Gastroesophageal sphincter (tissue), 4 donors: ENCODE measurements at regions not wholly inside any gene's neighbourhood (a gene's known extent, or its start where the extent isn't known, plus 50 kb on each side); places are given as distances from the start of the nearest gene placed in this dataset.

Source experiments
- ATAC-seq: fragments of 150-250 bp; one replicate; pipeline ENCODE4 v1.9.1; 2016; ENCODE audit warnings: mild to moderate bottlenecking, moderate library complexity
- H3K27ac ChIP-seq, 4 donors: fragments of 200-600 bp; sonication (generic) in 3 of 4; 1 replicate in 3 of 4; 2 replicates in 1 of 4; pipeline ENCODE4 v1.5.1; 2016 to 2019
- H3K27me3 ChIP-seq: fragments of 200-600 bp; sonication (generic); one replicate; pipeline ENCODE4 v1.5.1; 2019
- H3K36me3 ChIP-seq, 2 donors: fragments of 200-600 bp; sonication (generic); one replicate each; pipeline ENCODE4 v1.5.1; 2019; ENCODE audit warnings: control low read depth in 1 of 2
- H3K4me1 ChIP-seq, 3 donors: fragments of 200-600 bp; sonication (generic); 1 replicate in 2 of 3; 2 replicates in 1 of 3; pipeline ENCODE4 v1.5.1; 2016 to 2019; ENCODE audit warnings: control low read depth in 2 of 3
- H3K4me3 ChIP-seq, 2 donors: fragments of 200-600 bp; sonication (generic); one replicate each; pipeline ENCODE4 v1.5.1; 2019; ENCODE audit warnings: mild to moderate bottlenecking in 1 of 2, moderate library complexity in 1 of 2
- H3K9me3 ChIP-seq, 3 donors: fragments of 200-600 bp; sonication (generic); one replicate each; pipeline ENCODE4 v1.5.1; 2017 to 2019; ENCODE audit warnings: control low read depth in 2 of 3
- EP300 ChIP-seq: sonication (generic); formaldehyde crosslinking; IDR thresholded peaks from one replicate; pipeline ENCODE4 v1.6.1; 2017; ENCODE audit warnings: antibody characterized with exemption, mild to moderate bottlenecking
- POLR2A ChIP-seq, 2 donors: fragments of 450-650 bp; IDR thresholded peaks; one replicate each; pipeline ENCODE4 v1.6.1; 2017; ENCODE audit warnings: antibody characterized with exemption in 2 of 2, mild to moderate bottlenecking in 2 of 2, moderate library complexity in 1 of 2
- POLR2AphosphoS5 ChIP-seq: sonication (generic); formaldehyde crosslinking; IDR thresholded peaks from one replicate; pipeline ENCODE4 v1.6.1; 2017; ENCODE audit warnings: antibody characterized with exemption
- WGBS, 2 donors: methylation state at CpG; one replicate each; pipeline ENCODE4 v1.1.5; 2018; ENCODE audit warnings: low coverage in 1 of 2; 5-methylcytosine and 5-hydroxymethylcytosine counted together
- TF ChIP-seq, protein P1 (sequence below), 4 experiments: fragments of 200-600 bp in 2 of 4; fragments of 450-650 bp in 2 of 4; sonication (generic) in 1 of 4; IDR thresholded peaks; one replicate each; pipeline ENCODE4 v1.5.1; 2017 to 2019; ENCODE audit warnings: antibody characterized with exemption in 4 of 4, mild to moderate bottlenecking in 2 of 4, moderate library complexity in 2 of 4

DNA sequence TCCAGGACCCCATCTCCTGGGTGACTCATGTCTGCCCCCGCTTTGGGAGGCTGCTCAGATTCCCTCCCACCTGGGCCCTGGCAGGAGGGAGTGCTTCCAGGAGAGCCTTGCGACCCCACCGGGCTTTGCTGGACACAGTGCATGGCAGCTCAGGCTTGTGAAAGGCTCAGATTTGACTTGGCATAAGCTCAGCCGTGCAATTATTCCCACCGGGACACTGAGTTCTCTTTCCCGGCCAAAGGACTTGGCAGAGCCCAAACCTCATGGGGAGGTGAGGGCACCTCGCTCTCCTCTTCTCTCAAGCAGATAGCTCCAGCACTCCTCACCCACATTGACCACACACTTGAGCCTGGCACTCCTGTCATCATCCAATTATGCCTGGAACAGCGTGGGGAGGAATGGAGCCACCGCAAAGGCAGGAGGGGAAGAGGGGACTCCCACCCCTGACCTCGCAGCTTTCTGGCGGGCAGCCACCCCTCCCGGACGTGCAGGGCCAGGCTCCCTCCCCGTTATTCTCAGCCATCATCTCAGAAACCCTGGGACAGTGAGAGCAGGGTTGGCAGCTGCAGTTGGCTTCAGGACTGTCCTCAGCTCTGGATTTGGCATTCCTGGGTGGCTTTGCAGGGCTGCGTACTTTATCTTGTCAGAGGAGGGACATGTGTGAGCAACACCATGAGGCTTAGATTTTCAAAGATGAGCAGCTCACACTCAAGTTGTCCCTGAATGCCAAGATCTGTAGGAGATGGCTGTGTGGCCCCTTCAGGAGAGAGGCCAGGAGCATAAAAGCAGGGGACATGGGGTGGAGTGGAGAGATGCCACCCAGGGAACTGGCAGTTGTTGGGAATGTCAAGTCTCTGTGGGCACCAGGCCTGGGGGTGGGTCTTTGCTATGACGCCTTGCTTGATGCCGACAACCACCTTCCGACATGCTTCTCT is 306.2 kb downstream of the TEX29 start:
- no peaks in the 10 kb centered on the region for H3K9me3 ChIP-seq
- no peaks in the 10 kb centered on the region for H3K4me1 ChIP-seq
- no peak for ATAC-seq
- no peak overlapping the region for H3K4me3 ChIP-seq
- peaks cover 20% of the 10 kb centered on the region for H3K27me3 ChIP-seq
- no peaks in the 10 kb centered on the region for H3K36me3 ChIP-seq
- 68 to 70% methylated on average over 3 to 5 of the region's 18 CpGs for WGBS, 2 donors
- no peak overlapping the region for H3K27ac ChIP-seq
- no peak for TF ChIP-seq POLR2A (IDR thresholded peaks at IDR 0.05)
- TF ChIP-seq POLR2AphosphoS5, result no peak
- TF ChIP-seq, protein P1, sequence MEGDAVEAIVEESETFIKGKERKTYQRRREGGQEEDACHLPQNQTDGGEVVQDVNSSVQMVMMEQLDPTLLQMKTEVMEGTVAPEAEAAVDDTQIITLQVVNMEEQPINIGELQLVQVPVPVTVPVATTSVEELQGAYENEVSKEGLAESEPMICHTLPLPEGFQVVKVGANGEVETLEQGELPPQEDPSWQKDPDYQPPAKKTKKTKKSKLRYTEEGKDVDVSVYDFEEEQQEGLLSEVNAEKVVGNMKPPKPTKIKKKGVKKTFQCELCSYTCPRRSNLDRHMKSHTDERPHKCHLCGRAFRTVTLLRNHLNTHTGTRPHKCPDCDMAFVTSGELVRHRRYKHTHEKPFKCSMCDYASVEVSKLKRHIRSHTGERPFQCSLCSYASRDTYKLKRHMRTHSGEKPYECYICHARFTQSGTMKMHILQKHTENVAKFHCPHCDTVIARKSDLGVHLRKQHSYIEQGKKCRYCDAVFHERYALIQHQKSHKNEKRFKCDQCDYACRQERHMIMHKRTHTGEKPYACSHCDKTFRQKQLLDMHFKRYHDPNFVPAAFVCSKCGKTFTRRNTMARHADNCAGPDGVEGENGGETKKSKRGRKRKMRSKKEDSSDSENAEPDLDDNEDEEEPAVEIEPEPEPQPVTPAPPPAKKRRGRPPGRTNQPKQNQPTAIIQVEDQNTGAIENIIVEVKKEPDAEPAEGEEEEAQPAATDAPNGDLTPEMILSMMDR (IDR thresholded peaks at IDR 0.05), result no peak
- no peak for TF ChIP-seq EP300

DNA sequence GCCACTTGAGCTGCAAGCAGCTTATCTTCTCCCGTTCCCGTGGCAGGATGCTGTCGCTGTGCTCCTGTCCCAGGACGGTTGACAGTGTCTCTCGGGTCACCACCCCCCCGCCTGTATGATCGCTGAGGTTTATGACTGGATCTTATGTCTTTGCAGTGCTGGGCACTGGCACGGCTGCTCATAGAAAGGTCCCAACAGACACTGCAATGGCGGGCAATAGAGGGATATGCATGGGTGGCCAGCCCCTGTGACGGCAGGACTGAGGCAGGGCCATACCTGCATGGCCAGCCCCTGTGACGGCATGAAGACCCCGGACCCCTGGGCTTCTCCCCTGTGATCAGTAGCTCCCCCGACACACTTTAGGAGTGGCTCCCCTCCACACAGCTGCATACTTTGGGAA is 307.2 kb downstream of the TEX29 start:
- H3K36me3 ChIP-seq, result no peaks in the 10 kb centered on the region
- no peak overlapping the region for H3K27ac ChIP-seq
- TF ChIP-seq EP300 (no peak), POLR2A (IDR thresholded peaks at IDR 0.05) (no peak), POLR2AphosphoS5 (no peak)
- TF ChIP-seq, protein P1 (IDR thresholded peaks at IDR 0.05), result no peak
- peaks cover 20% of the 10 kb centered on the region for H3K27me3 ChIP-seq
- WGBS, 2 donors, result 89 to 100% methylated on average over 5 to 9 of the region's 13 CpGs
- no peaks in the 10 kb centered on the region for H3K9me3 ChIP-seq
- H3K4me1 ChIP-seq, result no peaks in the 10 kb centered on the region
- no peak for ATAC-seq
- H3K4me3 ChIP-seq, result no peak overlapping the region

- WGBS, 2 donors, result 69 to 76% methylated on average over 6 to 7 of the region's 11 CpGs
- no peaks in the 10 kb centered on the region for H3K36me3 ChIP-seq
- H3K4me3 ChIP-seq, result no peak overlapping the region
- no peak overlapping the region for H3K27ac ChIP-seq
- TF ChIP-seq, protein P1 (IDR thresholded peaks at IDR 0.05), result no peak
- TF ChIP-seq EP300 (no peak), POLR2A (IDR thresholded peaks at IDR 0.05) (no peak), POLR2AphosphoS5 (no peak)
- no peaks in the 10 kb centered on the region for H3K4me1 ChIP-seq
- no peaks in the 10 kb centered on the region for H3K9me3 ChIP-seq
- H3K27me3 ChIP-seq, result peaks cover 20% of the 10 kb centered on the region
- no peak for ATAC-seq
Observed at GRCh38 chr13:111629016-111629415, 308.6 kb downstream of the TEX29 start.

GRCh38 chr13:111629457-111629856 is 309.0 kb downstream of the TEX29 start:
- no peak for ATAC-seq
- Histone ChIP-seq H3K4me3 (no peak overlapping the region), H3K27me3 (peaks cover 20% of the 10 kb centered on the region), H3K36me3 (no peaks in the 10 kb centered on the region), H3K4me1 (no peaks in the 10 kb centered on the region), H3K27ac (no peak overlapping the region), H3K9me3 (no peaks in the 10 kb centered on the region)
- 62 to 72% methylated on average over 3 to 6 of the region's 15 CpGs for WGBS, 2 donors
- TF ChIP-seq POLR2AphosphoS5 (no peak), EP300 (no peak), POLR2A (IDR thresholded peaks at IDR 0.05) (no peak)
- TF ChIP-seq, protein P1 (IDR thresholded peaks at IDR 0.05), result no peak

- Histone ChIP-seq H3K4me1 (no peaks in the 10 kb centered on the region), H3K9me3 (no peaks in the 10 kb centered on the region), H3K27ac (no peak overlapping the region), H3K27me3 (peaks cover 20% of the 10 kb centered on the region), H3K36me3 (no peaks in the 10 kb centered on the region), H3K4me3 (no peak overlapping the region)
- 53 to 64% methylated on average over 12 of the region's 14 CpGs for WGBS, 2 donors
- TF ChIP-seq EP300 (no peak), POLR2A (IDR thresholded peaks at IDR 0.05) (no peak), POLR2AphosphoS5 (no peak)
- TF ChIP-seq, protein P1 (IDR thresholded peaks at IDR 0.05), result no peak
- no peak for ATAC-seq
Observed at GRCh38 chr13:111629926-111630325, 309.5 kb downstream of the TEX29 start.
